ENCODE measurements at regions not wholly inside any gene's neighbourhood (a gene's known extent, or its start where the extent isn't known, plus 50 kb on each side); places are given as distances from the start of the nearest gene placed in this dataset.

GRCh38 chr15:54998661-54999060 is 198.1 kb downstream of the RSL24D1 start:
- Histone ChIP-seq H3K4me3 (replicated peaks; ENCODE audit: insufficient read depth, low read length) (no peak overlapping the region), H3K27ac (replicated peaks) (no peak overlapping the region), H3K27me3 (ENCODE audit: insufficient read depth, poor library complexity, severe bottlenecking) (no peaks in the 10 kb centered on the region)
- DNase-seq (ENCODE audit: low read depth in 1 of 2, low spot score in 1 of 2): no peak
- TF ChIP-seq REST (IDR thresholded peaks at IDR 0.05; ENCODE audit: insufficient replicate concordance, low read depth) (no peak), POLR2AphosphoS5 (IDR thresholded peaks at IDR 0.05; ENCODE audit: low read depth) (no peak), GABPA (IDR thresholded peaks at IDR 0.05; ENCODE audit: low read depth) (no peak), SPI1 (IDR thresholded peaks at IDR 0.05; ENCODE audit: borderline replicate concordance, low read depth) (no peak), CTCF (IDR thresholded peaks at IDR 0.05; ENCODE audit: insufficient read depth, low read length) (no peak)

GRCh38 chr15:54990793-54991192 is 205.9 kb downstream of the RSL24D1 start:
- Histone ChIP-seq H3K27me3 (ENCODE audit: insufficient read depth, poor library complexity, severe bottlenecking) (no peaks in the 10 kb centered on the region), H3K27ac (replicated peaks) (no peak overlapping the region), H3K4me3 (replicated peaks; ENCODE audit: insufficient read depth, low read length) (no peak overlapping the region)
- DNase-seq (ENCODE audit: low read depth in 1 of 2, low spot score in 1 of 2): no peak
- TF ChIP-seq GABPA (IDR thresholded peaks at IDR 0.05; ENCODE audit: low read depth) (no peak), SPI1 (IDR thresholded peaks at IDR 0.05; ENCODE audit: borderline replicate concordance, low read depth) (no peak), POLR2AphosphoS5 (IDR thresholded peaks at IDR 0.05; ENCODE audit: low read depth) (no peak), CTCF (IDR thresholded peaks at IDR 0.05; ENCODE audit: insufficient read depth, low read length) (no peak), REST (IDR thresholded peaks at IDR 0.05; ENCODE audit: insufficient replicate concordance, low read depth) (no peak)

GRCh38 chr15:54987881-54988280 is 208.9 kb downstream of the RSL24D1 start:
- TF ChIP-seq CTCF (IDR thresholded peaks at IDR 0.05; ENCODE audit: insufficient read depth, low read length): no peak
- no peak for TF ChIP-seq GABPA (IDR thresholded peaks at IDR 0.05; ENCODE audit: low read depth)
- no peak for TF ChIP-seq SPI1 (IDR thresholded peaks at IDR 0.05; ENCODE audit: borderline replicate concordance, low read depth)
- TF ChIP-seq POLR2AphosphoS5 (IDR thresholded peaks at IDR 0.05; ENCODE audit: low read depth): no peak
- TF ChIP-seq REST (IDR thresholded peaks at IDR 0.05; ENCODE audit: insufficient replicate concordance, low read depth): no peak
- DNase-seq (ENCODE audit: low read depth in 1 of 2, low spot score in 1 of 2): no peak
- Histone ChIP-seq H3K4me3 (replicated peaks; ENCODE audit: insufficient read depth, low read length) (no peak overlapping the region), H3K27me3 (ENCODE audit: insufficient read depth, poor library complexity, severe bottlenecking) (no peaks in the 10 kb centered on the region), H3K27ac (replicated peaks) (no peak overlapping the region)

Measured in HL-60 (cell line).